Small intestine (tissue), 7 donors: ENCODE measurements at regions not wholly inside any gene's neighbourhood (a gene's known extent, or its start where the extent isn't known, plus 50 kb on each side); places are given as distances from the start of the nearest gene placed in this dataset.

Experiments used
- DNase-seq, 2 donors: peaks; one replicate each; pipeline versions ENCODE4 v3.0.0 to v3.0.0-alpha.2; 2013
- FAIRE-seq: peaks from 2 replicates; lab custom pipeline; 2012; peaks lifted over from hg19 to GRCh38; lab: Jason Lieb, UNC
- H3K27ac ChIP-seq, 3 donors: one replicate each; pipeline ENCODE4 v1.5.1; 2013; ENCODE audit warnings: low read length in 2 of 3, mild to moderate bottlenecking in 2 of 3, control low read depth in 1 of 3, inconsistent platforms in 1 of 3, low read depth in 1 of 3, moderate library complexity in 1 of 3
- H3K27me3 ChIP-seq, 3 donors: one replicate each; pipeline ENCODE4 v1.6.1; 2013; ENCODE audit warnings: low read length in 3 of 3, inconsistent platforms in 1 of 3; ENCODE audit not compliant: control insufficient read depth in 3 of 3, insufficient read depth in 3 of 3
- H3K36me3 ChIP-seq, 3 donors: one replicate each; pipeline ENCODE4 v1.6.1; 2013; ENCODE audit warnings: low read length in 3 of 3, inconsistent platforms in 1 of 3, low read depth in 1 of 3, mild to moderate bottlenecking in 1 of 3, moderate library complexity in 1 of 3; ENCODE audit not compliant: control insufficient read depth in 3 of 3, insufficient read depth in 2 of 3
- H3K4me1 ChIP-seq, 3 donors: one replicate each; pipeline ENCODE4 v1.6.1; 2013; ENCODE audit warnings: low read length in 2 of 3, inconsistent platforms in 1 of 3, low read depth in 1 of 3, mild to moderate bottlenecking in 1 of 3, moderate library complexity in 1 of 3; ENCODE audit not compliant: control insufficient read depth in 3 of 3, insufficient read depth in 2 of 3
- H3K4me3 ChIP-seq, 3 donors: one replicate each; pipeline ENCODE4 v1.5.1; 2013; ENCODE audit warnings: low read length in 3 of 3, control low read depth in 1 of 3, inconsistent platforms in 1 of 3, low read depth in 1 of 3, mild to moderate bottlenecking in 1 of 3, moderate library complexity in 1 of 3
- H3K9me3 ChIP-seq, 2 donors: one replicate each; pipeline ENCODE4 v1.6.1; 2013; ENCODE audit warnings: low read depth in 1 of 2, low read length in 1 of 2; ENCODE audit not compliant: control insufficient read depth in 2 of 2, insufficient read depth in 1 of 2
- WGBS, 3 donors: extraction: QIAGEN DNeasy Blood & Tissue Kit; methylation state at CpG; one replicate each; pipeline ENCODE4 v1.1.7; 2013; 5-methylcytosine and 5-hydroxymethylcytosine counted together
- donor health status: healthy with polysubstance abuse.
- donor health status: control.
- donor health status: control.
- donor health status: Bipolar disorder and iron deficiency.
- donor health status: healthy.

- Histone ChIP-seq H3K4me3 (no peak overlapping the region), H3K27ac (no peak overlapping the region), H3K4me1 (no peaks in the 10 kb centered on the region), H3K9me3 (no peaks in the 10 kb centered on the region), H3K27me3 (no peaks in the 10 kb centered on the region), H3K36me3 (no peaks in the 10 kb centered on the region)
- 90 to 97% (median 92%) methylated on average over 3 of the region's 3 CpGs for WGBS, 3 donors
- DNase-seq: no peak
- no peak for FAIRE-seq
Measured at GRCh38 chr2:64846177-64846576, 143.0 kb upstream of the SLC1A4 start.

- FAIRE-seq: no peak
- Histone ChIP-seq H3K27me3 (no peaks in the 10 kb centered on the region), H3K27ac (no peak overlapping the region), H3K4me3 (no peak overlapping the region), H3K4me1 (no peaks in the 10 kb centered on the region), H3K9me3 (no peaks in the 10 kb centered on the region), H3K36me3 (no peaks in the 10 kb centered on the region)
- 88 to 93% (median 91%) methylated on average over 5 of the region's 5 CpGs for WGBS, 3 donors
- DNase-seq: no peak
Measured at GRCh38 chr2:64847930-64848329, 141.3 kb upstream of the SLC1A4 start.

- 87 to 96% (median 88%) methylated on average over 5 of the region's 5 CpGs for WGBS, 3 donors
- Histone ChIP-seq H3K27me3 (no peaks in the 10 kb centered on the region), H3K27ac (no peak overlapping the region), H3K9me3 (no peaks in the 10 kb centered on the region), H3K36me3 (no peaks in the 10 kb centered on the region), H3K4me1 (no peaks in the 10 kb centered on the region), H3K4me3 (no peak overlapping the region)
- no peak for DNase-seq
- FAIRE-seq: no peak
Measured at GRCh38 chr2:64848363-64848762, 140.8 kb upstream of the SLC1A4 start.

GRCh38 chr2:64848945-64849344 lies 140.3 kb upstream of the SLC1A4 start:
- FAIRE-seq (no peak), DNase-seq (no peak)
- no peak overlapping the region for H3K4me3 ChIP-seq
- no peaks in the 10 kb centered on the region for H3K27me3 ChIP-seq
- no peaks in the 10 kb centered on the region for H3K9me3 ChIP-seq
- no peaks in the 10 kb centered on the region for H3K36me3 ChIP-seq
- no peaks in the 10 kb centered on the region for H3K4me1 ChIP-seq
- no peak overlapping the region for H3K27ac ChIP-seq

GRCh38 chr2:64850642-64851041 lies 138.6 kb upstream of the SLC1A4 start:
- DNase-seq (no peak), FAIRE-seq (no peak)
- Histone ChIP-seq H3K27me3 (no peaks in the 10 kb centered on the region), H3K36me3 (no peaks in the 10 kb centered on the region), H3K27ac (no peak overlapping the region), H3K4me3 (no peak overlapping the region), H3K9me3 (no peaks in the 10 kb centered on the region), H3K4me1 (no peaks in the 10 kb centered on the region)

- H3K4me1 ChIP-seq: peaks cover 0 to 4% (median 0%) of the 10 kb centered on the region in 3 donors
- H3K36me3 ChIP-seq: no peaks in the 10 kb centered on the region
- FAIRE-seq (no peak), DNase-seq (no peak)
- no peak overlapping the region for H3K4me3 ChIP-seq
- WGBS, 3 donors: 71 to 87% (median 71%) methylated on average over 4 of the region's 4 CpGs
- no peaks in the 10 kb centered on the region for H3K27me3 ChIP-seq
- no peaks in the 10 kb centered on the region for H3K9me3 ChIP-seq
- H3K27ac ChIP-seq: no peak overlapping the region
Measured at GRCh38 chr2:64852771-64853241, 136.4 kb upstream of the SLC1A4 start.

GRCh38 chr2:64853306-64853705 lies 135.9 kb upstream of the SLC1A4 start:
- FAIRE-seq (no peak), DNase-seq (no peak)
- 90 to 95% (median 93%) methylated on average over 5 of the region's 5 CpGs for WGBS, 3 donors
- H3K9me3 ChIP-seq: no peaks in the 10 kb centered on the region
- no peaks in the 10 kb centered on the region for H3K36me3 ChIP-seq
- peaks cover 0 to 9% (median 0%) of the 10 kb centered on the region in 3 donors for H3K4me1 ChIP-seq
- H3K27ac ChIP-seq: no peak overlapping the region
- no peaks in the 10 kb centered on the region for H3K27me3 ChIP-seq
- H3K4me3 ChIP-seq: no peak overlapping the region

- DNase-seq (peak; percentile 35 to 64), FAIRE-seq (no peak)
- Histone ChIP-seq H3K27ac (no peak overlapping the region), H3K9me3 (no peaks in the 10 kb centered on the region), H3K4me1 (peaks cover 0 to 15% (median 0%) of the 10 kb centered on the region in 3 donors), H3K36me3 (no peaks in the 10 kb centered on the region), H3K4me3 (no peak overlapping the region), H3K27me3 (no peaks in the 10 kb centered on the region)
- 17 to 71% (median 29%) methylated on average over 1 of the region's 1 CpG for WGBS, 3 donors
Measured at GRCh38 chr2:64853894-64854293, 135.3 kb upstream of the SLC1A4 start.

- Histone ChIP-seq H3K9me3 (no peaks in the 10 kb centered on the region), H3K4me3 (no peak overlapping the region), H3K27me3 (no peaks in the 10 kb centered on the region), H3K4me1 (peaks cover 0 to 20% (median 0%) of the 10 kb centered on the region in 3 donors), H3K36me3 (no peaks in the 10 kb centered on the region), H3K27ac (no peak overlapping the region)
- DNase-seq (peak in 1 of 2 donors; percentile 42), FAIRE-seq (no peak)
- WGBS, 3 donors: 78 to 90% (median 90%) methylated on average over 1 of the region's 1 CpG
Measured at GRCh38 chr2:64854773-64855237, 134.4 kb upstream of the SLC1A4 start.
